ENCODE measurements at regions not wholly inside any gene's neighbourhood (a gene's known extent, or its start where the extent isn't known, plus 50 kb on each side); places are given as distances from the start of the nearest gene placed in this dataset.

DNA sequence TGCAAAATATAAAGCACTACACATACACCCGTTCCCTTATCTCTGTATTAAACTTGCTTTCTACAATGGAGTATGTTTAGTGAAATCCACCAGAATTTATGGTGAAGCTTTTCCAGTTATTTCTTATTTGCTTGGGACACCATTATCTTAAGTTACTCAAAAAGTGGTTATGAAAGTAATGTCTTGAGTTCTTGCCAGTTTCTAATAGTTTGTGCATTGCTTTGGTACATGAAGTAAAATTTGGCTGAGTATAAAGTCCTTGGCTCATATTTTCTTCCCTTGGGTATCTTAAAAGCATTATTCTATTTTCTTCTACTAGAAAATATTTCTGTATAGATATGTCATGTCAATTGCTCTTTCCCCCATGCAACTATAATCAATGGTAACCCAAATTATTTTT lies 85.2 kb downstream of the POLR1F start:
- H3K27me3 Mint-ChIP-seq: peaks cover 1% of the 10 kb centered on the region
- no peak overlapping the region for H3K27ac Mint-ChIP-seq
- no peaks in the 10 kb centered on the region for H3K4me1 Mint-ChIP-seq
- H3K9me3 Mint-ChIP-seq: peaks cover 3% of the 10 kb centered on the region
- H3K4me3 Mint-ChIP-seq: no peak overlapping the region
- ATAC-seq (ENCODE audit: low read depth) (no peak), DNase-seq (ENCODE audit: low spot score in 2 of 2) (no peak)
- no peaks in the 10 kb centered on the region for H3K36me3 Mint-ChIP-seq

DNA sequence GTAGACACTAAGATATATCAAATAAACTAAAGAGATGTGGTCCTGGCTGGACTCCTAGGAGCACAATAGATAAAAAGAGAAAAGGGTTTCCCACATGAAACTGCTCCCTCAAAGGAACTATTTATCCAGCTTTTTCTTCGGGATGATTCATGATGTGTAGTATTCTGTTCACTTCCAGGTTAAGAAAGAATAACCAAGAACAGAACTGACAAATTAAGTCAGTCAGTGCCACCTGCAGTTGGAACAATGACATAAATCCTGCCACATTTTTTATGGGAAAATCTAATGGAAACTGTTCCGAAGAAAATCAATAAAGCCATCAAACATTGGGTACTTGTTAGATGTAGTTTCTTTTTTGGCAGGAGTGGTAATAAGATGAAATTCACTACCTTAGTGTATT lies 87.1 kb downstream of the POLR1F start:
- Mint-ChIP-seq H3K27me3 (peaks cover 4% of the 10 kb centered on the region), H3K27ac (no peak overlapping the region), H3K4me3 (no peak overlapping the region), H3K4me1 (no peaks in the 10 kb centered on the region), H3K36me3 (no peaks in the 10 kb centered on the region), H3K9me3 (peaks cover 5% of the 10 kb centered on the region)
- DNase-seq (ENCODE audit: low spot score in 2 of 2): no peak
- no peak for ATAC-seq (ENCODE audit: low read depth)

DNA sequence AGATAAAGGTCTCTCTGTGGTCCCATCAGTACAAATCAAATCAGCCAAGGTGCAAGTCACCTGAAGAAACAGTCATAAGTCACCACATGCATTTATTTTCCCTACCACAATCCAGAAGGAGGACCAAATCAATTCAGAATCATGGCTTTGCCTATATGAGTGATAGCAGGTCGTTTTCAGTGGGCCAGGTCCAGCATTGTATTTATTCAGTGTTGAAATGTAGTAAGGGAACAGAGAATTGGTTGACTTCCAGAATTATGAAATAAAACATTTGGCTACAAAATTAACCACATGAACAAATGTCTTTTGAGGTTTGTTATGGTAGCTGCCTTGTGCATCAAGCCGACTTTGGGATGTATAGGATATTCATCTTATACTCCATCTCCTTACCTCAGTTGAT lies 88.4 kb downstream of the POLR1F start:
- peaks cover 4% of the 10 kb centered on the region for H3K27me3 Mint-ChIP-seq
- no peak overlapping the region for H3K4me3 Mint-ChIP-seq
- H3K4me1 Mint-ChIP-seq: no peaks in the 10 kb centered on the region
- H3K36me3 Mint-ChIP-seq: no peaks in the 10 kb centered on the region
- ATAC-seq (ENCODE audit: low read depth) (no peak), DNase-seq (ENCODE audit: low spot score in 2 of 2) (no peak)
- H3K27ac Mint-ChIP-seq: no peak overlapping the region
- peaks cover 3% of the 10 kb centered on the region for H3K9me3 Mint-ChIP-seq

DNA sequence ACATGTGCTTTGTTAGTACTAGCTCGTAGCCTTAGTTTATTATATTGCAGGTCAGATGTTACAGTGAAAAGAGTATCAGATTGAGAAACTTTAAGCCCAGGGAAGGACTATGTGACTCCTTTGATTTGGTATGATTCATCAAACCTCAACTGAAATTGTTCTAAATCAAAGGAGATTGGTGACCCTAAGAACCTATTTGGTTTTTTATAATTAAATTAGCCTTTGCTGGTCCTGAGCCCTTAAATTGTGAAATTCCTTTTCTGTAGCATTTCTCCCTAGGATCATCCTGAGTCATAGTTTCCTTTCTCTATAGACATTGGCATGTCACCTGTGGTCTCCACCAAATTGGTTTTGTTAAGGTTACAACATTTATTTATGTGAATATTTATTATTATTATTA lies 89.7 kb downstream of the POLR1F start:
- Mint-ChIP-seq H3K27ac (no peak overlapping the region), H3K9me3 (peaks cover 3% of the 10 kb centered on the region), H3K36me3 (no peaks in the 10 kb centered on the region), H3K4me3 (no peak overlapping the region), H3K27me3 (peaks cover 4% of the 10 kb centered on the region), H3K4me1 (no peaks in the 10 kb centered on the region)
- no peak for ATAC-seq (ENCODE audit: low read depth)
- no peak for DNase-seq (ENCODE audit: low spot score in 2 of 2)

DNA sequence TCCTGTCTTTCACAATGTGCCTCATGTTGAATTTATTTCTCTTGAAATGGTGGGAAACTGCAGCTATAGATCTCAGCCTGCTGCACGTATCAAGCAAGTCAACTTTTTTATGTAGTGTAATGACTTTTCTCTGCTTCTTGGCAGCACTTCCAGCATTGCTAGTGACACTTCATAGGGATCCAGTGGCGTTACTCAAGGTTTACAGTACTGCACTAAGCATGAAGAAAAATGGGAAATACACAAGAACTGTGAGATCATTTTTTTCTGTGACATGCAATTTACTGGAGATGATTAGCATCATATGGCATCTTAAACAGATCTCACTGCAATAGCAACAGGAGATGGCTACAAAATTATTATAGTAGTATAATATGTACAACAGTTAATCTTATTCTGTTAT lies 90.9 kb downstream of the POLR1F start:
- DNase-seq (ENCODE audit: low spot score in 2 of 2): no peak
- Mint-ChIP-seq H3K4me1 (no peaks in the 10 kb centered on the region), H3K9me3 (peaks cover 2% of the 10 kb centered on the region), H3K27ac (no peak overlapping the region), H3K4me3 (no peak overlapping the region), H3K36me3 (no peaks in the 10 kb centered on the region), H3K27me3 (peaks cover 2% of the 10 kb centered on the region)
- ATAC-seq (ENCODE audit: low read depth): no peak

DNA sequence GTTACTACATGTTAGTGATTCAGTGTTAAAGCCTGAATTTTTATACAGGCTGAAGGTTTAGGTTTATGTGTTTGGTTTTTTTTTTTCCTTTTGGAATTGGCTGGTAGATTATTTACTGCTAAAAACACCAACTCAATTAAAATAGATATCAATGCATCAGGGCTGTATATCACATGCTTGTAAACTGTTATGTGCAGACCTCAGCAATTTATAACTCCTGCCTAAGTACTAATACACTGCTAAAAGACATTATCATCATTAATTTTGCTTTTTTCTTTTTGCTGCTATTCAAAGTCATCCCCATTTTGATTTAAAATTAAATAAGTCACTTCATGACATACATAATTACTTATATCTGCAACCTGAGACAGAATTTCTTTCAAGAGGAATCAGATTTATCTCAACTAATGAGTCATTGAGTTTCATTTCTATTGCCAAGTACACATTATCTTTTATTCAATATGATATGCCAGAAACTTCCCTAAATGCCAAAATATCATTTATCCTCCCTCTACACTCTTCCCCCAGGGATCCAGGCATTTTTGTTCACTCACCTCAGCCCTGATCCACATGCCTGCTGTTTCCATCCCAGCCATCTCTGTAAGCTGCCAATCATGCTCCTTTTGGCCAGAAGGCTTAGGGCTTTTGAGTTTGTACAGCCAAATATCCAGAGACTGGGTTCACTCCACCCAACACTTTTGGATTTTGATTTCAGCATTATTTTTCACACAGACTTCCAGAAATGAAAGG lies 98.5 kb downstream of the POLR1F start:
- H3K36me3 Mint-ChIP-seq: no peaks in the 10 kb centered on the region
- ATAC-seq (ENCODE audit: low read depth) (no peak), DNase-seq (ENCODE audit: low spot score in 2 of 2) (no peak)
- H3K27me3 Mint-ChIP-seq: no peaks in the 10 kb centered on the region
- no peak overlapping the region for H3K27ac Mint-ChIP-seq
- no peak overlapping the region for H3K4me3 Mint-ChIP-seq
- H3K4me1 Mint-ChIP-seq: no peaks in the 10 kb centered on the region
- no peaks in the 10 kb centered on the region for H3K9me3 Mint-ChIP-seq

DNA sequence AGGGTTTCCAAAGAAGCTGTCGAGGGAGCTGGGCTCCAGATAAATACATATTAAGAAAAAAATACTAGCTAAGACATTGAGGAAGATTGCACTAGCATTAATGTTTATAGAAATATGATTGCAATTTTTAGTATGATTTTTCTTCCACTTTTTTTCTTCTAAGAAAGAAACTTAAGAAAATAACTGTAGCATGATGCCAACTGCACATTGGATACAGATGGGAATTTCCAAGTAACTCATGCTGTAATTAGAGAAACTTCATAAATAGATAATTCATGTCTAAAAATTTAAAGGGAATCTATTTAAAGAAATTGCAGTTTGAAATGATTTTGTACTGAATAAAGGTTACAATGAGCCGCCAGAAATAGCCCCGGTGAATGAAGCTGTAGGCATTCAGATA lies 119.4 kb downstream of the POLR1F start:
- H3K27ac Mint-ChIP-seq: no peak overlapping the region
- H3K36me3 Mint-ChIP-seq: no peaks in the 10 kb centered on the region
- no peaks in the 10 kb centered on the region for H3K27me3 Mint-ChIP-seq
- peaks cover 3% of the 10 kb centered on the region for H3K9me3 Mint-ChIP-seq
- no peak overlapping the region for H3K4me3 Mint-ChIP-seq
- DNase-seq (ENCODE audit: low spot score in 2 of 2): no peak
- ATAC-seq (ENCODE audit: low read depth): no peak
- H3K4me1 Mint-ChIP-seq: no peaks in the 10 kb centered on the region

DNA sequence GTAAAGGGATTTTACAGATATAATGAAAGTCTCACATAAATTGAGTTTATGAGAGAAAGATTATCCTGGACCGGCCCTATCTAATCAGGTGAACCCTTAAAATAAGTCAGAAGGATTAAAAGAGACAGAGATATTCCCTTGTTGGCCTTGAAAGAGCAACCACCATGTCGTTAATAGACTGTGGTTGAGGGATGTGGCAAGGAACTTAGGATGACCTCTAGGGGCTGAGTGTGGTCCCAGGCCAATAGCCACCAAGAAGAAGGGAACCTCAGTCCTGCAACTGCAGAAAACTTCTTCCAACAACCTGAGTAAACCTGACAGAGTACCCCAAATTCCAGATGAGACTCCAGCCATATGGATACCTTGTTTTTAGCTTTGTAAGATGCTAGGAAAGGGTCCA lies 121.5 kb downstream of the POLR1F start:
- Mint-ChIP-seq H3K9me3 (peaks cover under 1% of the 10 kb centered on the region), H3K36me3 (no peaks in the 10 kb centered on the region), H3K27ac (no peak overlapping the region), H3K4me3 (no peak overlapping the region), H3K27me3 (no peaks in the 10 kb centered on the region), H3K4me1 (no peaks in the 10 kb centered on the region)
- DNase-seq (ENCODE audit: low spot score in 2 of 2) (no peak), ATAC-seq (ENCODE audit: low read depth) (no peak)

DNA sequence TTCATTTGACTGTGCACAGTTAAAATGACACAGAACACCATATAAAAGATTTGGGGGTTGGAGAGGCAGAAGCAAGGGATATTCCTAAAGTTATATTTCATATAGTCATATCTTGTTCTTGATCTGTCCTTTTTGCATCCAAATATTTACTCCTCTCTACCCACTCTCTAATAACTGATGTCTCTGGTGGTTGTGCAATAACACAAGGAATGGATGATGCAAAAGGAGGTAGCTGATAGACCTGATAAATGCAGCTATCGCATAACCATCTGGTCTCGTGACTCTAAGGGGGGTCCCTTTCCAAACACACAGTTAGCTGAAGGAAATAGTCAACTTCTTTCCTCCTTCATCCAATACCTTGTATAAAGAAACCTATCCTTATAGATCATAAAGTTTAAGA lies 123.1 kb downstream of the POLR1F start:
- DNase-seq (ENCODE audit: low spot score in 2 of 2) (no peak), ATAC-seq (ENCODE audit: low read depth) (no peak)
- Mint-ChIP-seq H3K4me1 (no peaks in the 10 kb centered on the region), H3K36me3 (no peaks in the 10 kb centered on the region), H3K27ac (no peak overlapping the region), H3K27me3 (no peaks in the 10 kb centered on the region), H3K4me3 (no peak overlapping the region), H3K9me3 (peaks cover 2% of the 10 kb centered on the region)

DNA sequence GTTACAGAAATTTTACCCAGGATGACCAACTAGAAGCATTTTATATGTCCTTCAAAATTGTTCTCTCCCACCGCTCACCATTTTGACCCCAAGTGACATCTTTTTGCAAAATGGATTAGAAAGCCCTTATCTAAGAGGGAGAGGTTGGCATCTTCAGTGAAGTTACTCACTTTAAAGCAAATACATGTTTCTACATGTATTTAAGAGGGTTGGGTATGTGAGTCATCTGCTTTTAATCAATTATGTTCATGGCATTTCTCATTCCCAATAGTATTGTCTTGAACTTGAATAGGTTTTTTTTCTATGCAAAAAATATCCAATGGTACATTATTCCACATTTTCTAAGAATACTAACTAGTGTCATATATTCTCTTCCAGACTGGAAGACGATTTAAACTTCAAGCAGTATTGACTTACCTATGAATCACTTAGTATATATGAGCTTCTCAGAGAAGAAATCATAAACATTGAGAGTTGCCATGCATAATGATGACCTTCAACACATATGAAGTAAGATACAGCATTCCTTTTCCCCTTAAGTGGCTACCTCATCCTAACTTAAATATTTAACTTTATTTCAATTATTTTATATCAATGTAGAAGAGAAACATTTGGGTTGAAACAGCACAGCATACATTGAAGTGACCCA lies 132.8 kb downstream of the POLR1F start:
- Mint-ChIP-seq H3K4me3 (no peak overlapping the region), H3K27ac (no peak overlapping the region), H3K4me1 (no peaks in the 10 kb centered on the region), H3K36me3 (no peaks in the 10 kb centered on the region), H3K9me3 (no peaks in the 10 kb centered on the region), H3K27me3 (no peaks in the 10 kb centered on the region)
- DNase-seq (ENCODE audit: low spot score in 2 of 2) (no peak), ATAC-seq (ENCODE audit: low read depth) (no peak)

DNA sequence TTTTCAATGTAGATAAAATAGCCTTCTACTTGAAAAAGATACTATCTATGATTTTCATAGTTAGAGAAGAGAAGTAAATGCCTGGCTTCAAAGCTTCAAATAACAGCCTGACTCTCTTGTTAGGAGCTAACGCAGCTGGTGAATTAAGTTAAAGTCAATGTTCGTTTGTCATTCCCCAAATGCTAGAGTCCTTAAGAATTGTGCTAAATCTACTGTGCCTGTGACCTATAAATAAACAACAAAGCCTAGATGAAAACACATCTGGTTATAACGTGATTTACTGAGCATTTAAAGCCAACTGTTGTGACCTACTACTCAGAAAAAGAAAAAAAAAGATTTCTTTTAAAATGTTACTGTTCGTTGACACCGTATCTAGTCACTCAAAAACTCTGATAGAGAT lies 134.7 kb downstream of the POLR1F start:
- Mint-ChIP-seq H3K9me3 (no peaks in the 10 kb centered on the region), H3K4me3 (no peak overlapping the region), H3K27me3 (peaks cover 4% of the 10 kb centered on the region), H3K27ac (no peak overlapping the region), H3K4me1 (no peaks in the 10 kb centered on the region), H3K36me3 (no peaks in the 10 kb centered on the region)
- ATAC-seq (ENCODE audit: low read depth) (no peak), DNase-seq (ENCODE audit: low spot score in 2 of 2) (no peak)

DNA sequence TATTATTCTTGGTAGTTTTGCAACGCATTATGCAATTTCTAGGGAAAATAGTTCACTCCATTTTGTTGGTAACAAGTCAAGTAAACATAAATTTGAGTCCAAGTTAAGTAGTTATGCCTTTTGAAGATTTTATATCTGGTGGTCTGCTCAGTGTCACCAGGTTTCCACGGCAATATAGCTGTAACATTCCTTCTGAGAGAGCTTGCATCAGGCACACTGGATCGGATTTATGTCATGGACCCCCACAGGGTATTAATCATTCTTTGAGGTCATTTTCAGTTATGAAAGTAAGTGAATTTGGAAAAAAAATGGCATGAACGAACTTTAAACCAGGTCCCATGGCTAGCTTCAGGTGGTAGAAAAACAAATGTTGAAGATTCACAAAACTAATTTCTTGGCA lies 136.3 kb downstream of the POLR1F start:
- no peaks in the 10 kb centered on the region for H3K36me3 Mint-ChIP-seq
- H3K4me3 Mint-ChIP-seq: no peak overlapping the region
- no peak overlapping the region for H3K27ac Mint-ChIP-seq
- ATAC-seq (ENCODE audit: low read depth) (no peak), DNase-seq (ENCODE audit: low spot score in 2 of 2) (no peak)
- no peaks in the 10 kb centered on the region for H3K9me3 Mint-ChIP-seq
- no peaks in the 10 kb centered on the region for H3K4me1 Mint-ChIP-seq
- peaks cover 4% of the 10 kb centered on the region for H3K27me3 Mint-ChIP-seq

DNA sequence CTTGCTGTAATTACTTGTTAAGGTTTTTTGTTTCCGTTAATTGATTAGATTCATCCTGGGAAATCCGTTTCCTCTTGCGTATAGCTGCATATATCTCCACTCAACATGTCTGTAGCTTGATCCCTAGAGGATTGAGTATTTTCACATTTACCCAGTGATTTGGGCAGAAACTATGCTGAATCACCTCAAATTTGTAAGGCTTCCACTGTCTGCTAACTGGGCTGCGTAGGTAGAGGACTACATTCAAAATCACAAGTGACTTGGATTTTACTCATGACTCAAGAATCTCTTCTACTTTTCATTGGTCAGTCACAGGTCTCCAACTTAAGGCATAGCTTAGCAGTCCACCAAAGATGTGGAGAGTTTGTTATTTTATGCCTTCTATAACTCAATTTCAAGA lies 141.8 kb downstream of the POLR1F start:
- no peak for DNase-seq (ENCODE audit: low spot score in 2 of 2)
- no peaks in the 10 kb centered on the region for H3K9me3 Mint-ChIP-seq
- no peaks in the 10 kb centered on the region for H3K4me1 Mint-ChIP-seq

DNA sequence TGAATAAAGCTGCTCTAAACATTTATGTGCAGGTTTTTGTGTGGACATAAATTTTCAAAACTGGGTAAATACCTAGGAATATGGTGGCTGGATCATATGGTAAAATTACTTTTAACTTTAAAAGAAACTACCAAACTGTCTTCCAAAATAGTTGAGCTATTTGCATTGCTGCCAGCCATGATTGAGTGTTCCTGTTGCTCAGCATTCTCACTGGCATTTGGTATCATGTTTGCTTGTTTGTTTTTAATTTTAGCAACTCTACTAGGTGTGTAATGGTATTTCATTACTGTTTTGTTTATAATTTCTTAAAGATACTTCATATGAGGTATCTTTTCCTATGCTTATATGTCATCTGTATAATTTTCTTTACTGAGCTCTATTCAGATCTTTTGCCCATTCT lies 143.2 kb downstream of the POLR1F start:
- ATAC-seq (ENCODE audit: low read depth) (no peak), DNase-seq (ENCODE audit: low spot score in 2 of 2) (no peak)
- no peak overlapping the region for H3K4me3 Mint-ChIP-seq
- H3K27ac Mint-ChIP-seq: no peak overlapping the region
- H3K9me3 Mint-ChIP-seq: peaks cover 2% of the 10 kb centered on the region
- H3K4me1 Mint-ChIP-seq: no peaks in the 10 kb centered on the region
- H3K27me3 Mint-ChIP-seq: peaks cover 4% of the 10 kb centered on the region
- H3K36me3 Mint-ChIP-seq: no peaks in the 10 kb centered on the region

More for the DNA sequence above, 141.8 kb downstream of the POLR1F start:
- Mint-ChIP-seq H3K27ac (no peak overlapping the region), H3K4me3 (no peak overlapping the region), H3K27me3 (peaks cover 4% of the 10 kb centered on the region), H3K36me3 (no peaks in the 10 kb centered on the region)
- ATAC-seq (ENCODE audit: low read depth): no peak

All from memory B cell (primary cell).